ENCODE measurements at regions not wholly inside any gene's neighbourhood (a gene's known extent, or its start where the extent isn't known, plus 50 kb on each side); places are given as distances from the start of the nearest gene placed in this dataset.

DNA sequence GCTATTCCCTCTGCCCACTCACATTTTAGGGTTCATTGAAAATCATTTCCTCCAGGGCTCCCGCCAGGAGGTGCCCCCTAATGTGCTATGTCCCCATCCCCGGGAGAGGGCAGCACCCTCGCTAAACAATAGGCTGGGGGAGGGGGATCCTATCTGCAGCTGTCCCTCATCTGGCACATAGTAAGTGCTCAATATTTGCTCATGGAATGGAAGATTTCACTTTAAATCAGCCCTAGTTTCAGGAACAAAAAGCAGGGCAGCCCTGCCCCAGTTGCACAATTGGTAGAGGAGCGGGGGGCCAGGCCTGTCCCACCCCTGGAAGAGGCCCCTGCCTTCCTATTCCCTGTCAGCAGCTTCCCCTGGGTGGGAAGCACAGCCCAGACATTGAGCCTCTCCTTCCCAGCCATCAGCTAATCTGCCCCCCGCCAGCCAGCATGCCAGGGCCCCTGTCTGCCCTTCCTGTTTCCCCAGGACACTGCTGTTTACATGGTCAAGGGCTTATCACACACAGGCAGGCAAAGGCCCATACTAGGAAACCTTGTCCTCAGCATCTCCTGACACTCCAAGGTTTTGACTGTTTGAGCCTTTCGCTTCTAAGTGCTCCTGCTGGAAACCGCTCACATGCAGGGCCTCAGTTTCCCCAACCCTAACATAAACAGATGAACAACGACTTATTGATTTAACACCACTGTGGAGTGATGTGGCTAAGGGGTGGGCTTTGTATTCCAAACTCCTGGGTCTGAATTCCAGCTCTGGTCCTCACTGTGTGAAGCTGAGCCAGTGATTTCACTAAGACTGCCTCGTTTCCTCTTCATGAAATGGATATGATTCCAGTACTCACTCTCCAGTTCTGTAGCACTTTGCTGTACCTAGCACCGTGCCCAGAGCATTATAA lies 130.7 kb upstream of the ZMIZ1 start:
- TF ChIP-seq, protein P1, sequence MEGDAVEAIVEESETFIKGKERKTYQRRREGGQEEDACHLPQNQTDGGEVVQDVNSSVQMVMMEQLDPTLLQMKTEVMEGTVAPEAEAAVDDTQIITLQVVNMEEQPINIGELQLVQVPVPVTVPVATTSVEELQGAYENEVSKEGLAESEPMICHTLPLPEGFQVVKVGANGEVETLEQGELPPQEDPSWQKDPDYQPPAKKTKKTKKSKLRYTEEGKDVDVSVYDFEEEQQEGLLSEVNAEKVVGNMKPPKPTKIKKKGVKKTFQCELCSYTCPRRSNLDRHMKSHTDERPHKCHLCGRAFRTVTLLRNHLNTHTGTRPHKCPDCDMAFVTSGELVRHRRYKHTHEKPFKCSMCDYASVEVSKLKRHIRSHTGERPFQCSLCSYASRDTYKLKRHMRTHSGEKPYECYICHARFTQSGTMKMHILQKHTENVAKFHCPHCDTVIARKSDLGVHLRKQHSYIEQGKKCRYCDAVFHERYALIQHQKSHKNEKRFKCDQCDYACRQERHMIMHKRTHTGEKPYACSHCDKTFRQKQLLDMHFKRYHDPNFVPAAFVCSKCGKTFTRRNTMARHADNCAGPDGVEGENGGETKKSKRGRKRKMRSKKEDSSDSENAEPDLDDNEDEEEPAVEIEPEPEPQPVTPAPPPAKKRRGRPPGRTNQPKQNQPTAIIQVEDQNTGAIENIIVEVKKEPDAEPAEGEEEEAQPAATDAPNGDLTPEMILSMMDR (conservative IDR thresholded peaks at IDR 0.05; ENCODE audit: low read depth, low read length), result peak; percentile 29; the same call in 1 of the 2 replicates
- TF ChIP-seq EZH2 (IDR thresholded peaks at IDR 0.05; ENCODE audit: borderline replicate concordance, low read depth, low read length, poor library complexity, severe bottlenecking), result no peak
